ENCODE measurements at regions not wholly inside any gene's neighbourhood (a gene's known extent, or its start where the extent isn't known, plus 50 kb on each side); places are given as distances from the start of the nearest gene placed in this dataset.

DNA sequence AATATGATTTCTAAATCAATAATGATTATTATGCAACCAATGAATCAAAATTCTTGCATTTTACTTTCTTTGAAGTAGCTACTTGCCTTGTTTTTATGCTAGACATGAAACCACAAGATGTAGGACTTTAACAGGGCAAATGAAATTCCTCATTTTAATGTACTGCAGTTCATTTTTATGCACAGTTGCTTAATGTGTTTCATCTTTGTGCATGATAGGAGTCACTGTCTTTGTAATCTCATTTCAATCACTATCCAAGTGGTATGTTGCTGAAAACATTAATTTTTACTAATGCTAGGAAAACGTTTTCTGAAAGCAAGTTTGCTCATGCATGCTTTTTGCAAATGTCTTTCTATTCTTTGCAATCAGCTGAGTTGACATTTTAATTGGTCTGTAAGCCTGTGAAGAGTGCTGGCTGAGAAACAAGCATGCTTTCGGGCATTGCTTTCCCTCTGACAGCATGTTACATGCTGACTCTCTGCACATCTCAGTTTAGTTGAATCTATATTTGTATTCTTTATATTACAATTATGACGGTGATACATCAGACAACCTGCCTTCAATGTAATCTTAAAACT, 535.0 kb upstream of the CDH18 start:
- no peak overlapping the region for H3K27ac ChIP-seq (ENCODE audit: control insufficient read depth, insufficient read depth)
- FAIRE-seq = no peak
- no peak for ATAC-seq
- RAD21 ChIA-PET (ENCODE audit: unreplicated experiment) = no interaction called here
- H2AFZ ChIP-seq (ENCODE audit: control insufficient read depth, low read depth, low read length) = no peak overlapping the region
- no peaks in the 10 kb centered on the region for H3K27me3 ChIP-seq (replicated peaks in 1 of 2; ENCODE audit: control insufficient read depth in 2 of 2, insufficient read depth in 2 of 2, low read length in 1 of 2)
- no TSS peak for BruUV-seq (replicated peaks)
- POLR2A ChIA-PET = no interaction called here
- no peak for DNase-seq (ENCODE audit: low read depth, low spot score)
- H3K79me2 ChIP-seq (ENCODE audit: control insufficient read depth, insufficient read depth, low read length) = no peaks in the 10 kb centered on the region
- no peak overlapping the region for H3K4me2 ChIP-seq (ENCODE audit: control insufficient read depth, insufficient read depth)
- CTCF ChIA-PET = no interaction called here
- H3K4me3 ChIP-seq = no peak overlapping the region
- no peaks in the 10 kb centered on the region for H3K9me3 ChIP-seq (replicated peaks; ENCODE audit: control insufficient read depth, insufficient read depth, low read length)
- no peaks in the 10 kb centered on the region for H4K20me1 ChIP-seq (ENCODE audit: control insufficient read depth, insufficient read depth)
- WGBS (ENCODE audit: insufficient coverage, insufficient replicate concordance, low lambda C conversion rate, missing lambda C conversion rate) = 14% methylated on average over 3 of the region's 3 CpGs
- no peaks in the 10 kb centered on the region for H3K36me3 ChIP-seq (ENCODE audit: control insufficient read depth in 2 of 2, insufficient read depth in 2 of 2, low read length in 1 of 2)
- SMC1A ChIA-PET (ENCODE audit: uncharacterized antibody, unreplicated experiment) = no interaction called here
- H3K4me1 ChIP-seq (ENCODE audit: control insufficient read depth, insufficient read depth, low read length) = no peaks in the 10 kb centered on the region
- TF ChIP-seq ZNF384 (IDR thresholded peaks at IDR 0.05; ENCODE audit: borderline replicate concordance, low read depth, low read length) (no peak), TAF1 (IDR thresholded peaks at IDR 0.05; ENCODE audit: borderline replicate concordance, low read depth, low read length) (no peak), GABPA (IDR thresholded peaks at IDR 0.05; ENCODE audit: low read depth) (no peak), NFIC (IDR thresholded peaks at IDR 0.05; ENCODE audit: low read depth, low read length) (no peak), PAX8 (IDR thresholded peaks at IDR 0.05) (no peak), PAX5 (IDR thresholded peaks at IDR 0.05; ENCODE audit: borderline replicate concordance, low read depth, low read length) (no peak), NFXL1 (IDR thresholded peaks at IDR 0.05; ENCODE audit: borderline replicate concordance) (no peak), ZBED1 (IDR thresholded peaks at IDR 0.05; ENCODE audit: borderline replicate concordance) (no peak), ZZZ3 (IDR thresholded peaks at IDR 0.05; ENCODE audit: control insufficient read depth, insufficient read length, low read depth) (no peak), SRF (IDR thresholded peaks at IDR 0.05; ENCODE audit: low read depth in 2 of 2, low read length in 2 of 2) (no peak), IKZF2 (IDR thresholded peaks at IDR 0.05) (no peak), SP1 (IDR thresholded peaks at IDR 0.05; ENCODE audit: low read depth, low read length) (no peak)
- TF ChIP-seq, protein P1, sequence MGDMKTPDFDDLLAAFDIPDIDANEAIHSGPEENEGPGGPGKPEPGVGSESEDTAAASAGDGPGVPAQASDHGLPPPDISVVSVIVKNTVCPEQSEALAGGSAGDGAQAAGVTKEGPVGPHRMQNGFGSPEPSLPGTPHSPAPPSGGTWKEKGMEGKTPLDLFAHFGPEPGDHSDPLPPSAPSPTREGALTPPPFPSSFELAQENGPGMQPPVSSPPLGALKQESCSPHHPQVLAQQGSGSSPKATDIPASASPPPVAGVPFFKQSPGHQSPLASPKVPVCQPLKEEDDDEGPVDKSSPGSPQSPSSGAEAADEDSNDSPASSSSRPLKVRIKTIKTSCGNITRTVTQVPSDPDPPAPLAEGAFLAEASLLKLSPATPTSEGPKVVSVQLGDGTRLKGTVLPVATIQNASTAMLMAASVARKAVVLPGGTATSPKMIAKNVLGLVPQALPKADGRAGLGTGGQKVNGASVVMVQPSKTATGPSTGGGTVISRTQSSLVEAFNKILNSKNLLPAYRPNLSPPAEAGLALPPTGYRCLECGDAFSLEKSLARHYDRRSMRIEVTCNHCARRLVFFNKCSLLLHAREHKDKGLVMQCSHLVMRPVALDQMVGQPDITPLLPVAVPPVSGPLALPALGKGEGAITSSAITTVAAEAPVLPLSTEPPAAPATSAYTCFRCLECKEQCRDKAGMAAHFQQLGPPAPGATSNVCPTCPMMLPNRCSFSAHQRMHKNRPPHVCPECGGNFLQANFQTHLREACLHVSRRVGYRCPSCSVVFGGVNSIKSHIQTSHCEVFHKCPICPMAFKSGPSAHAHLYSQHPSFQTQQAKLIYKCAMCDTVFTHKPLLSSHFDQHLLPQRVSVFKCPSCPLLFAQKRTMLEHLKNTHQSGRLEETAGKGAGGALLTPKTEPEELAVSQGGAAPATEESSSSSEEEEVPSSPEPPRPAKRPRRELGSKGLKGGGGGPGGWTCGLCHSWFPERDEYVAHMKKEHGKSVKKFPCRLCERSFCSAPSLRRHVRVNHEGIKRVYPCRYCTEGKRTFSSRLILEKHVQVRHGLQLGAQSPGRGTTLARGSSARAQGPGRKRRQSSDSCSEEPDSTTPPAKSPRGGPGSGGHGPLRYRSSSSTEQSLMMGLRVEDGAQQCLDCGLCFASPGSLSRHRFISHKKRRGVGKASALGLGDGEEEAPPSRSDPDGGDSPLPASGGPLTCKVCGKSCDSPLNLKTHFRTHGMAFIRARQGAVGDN (IDR thresholded peaks at IDR 0.05) = no peak
- intact Hi-C loops (cut with micrococcal nuclease; ENCODE audit: unreplicated experiment) = no loop called here
- in situ Hi-C loops (cut with MboI) = no loop called here
- H3K9ac ChIP-seq (ENCODE audit: control insufficient read depth, insufficient read depth, low read length) = no peak overlapping the region

Measured in GM12878 (cell line).